OCI-LY7 (cell line): ENCODE measurements at regions not wholly inside any gene's neighbourhood (a gene's known extent, or its start where the extent isn't known, plus 50 kb on each side); places are given as distances from the start of the nearest gene placed in this dataset.

ENCODE experiments used
- BruUV-seq: library from RNA; stranded (reverse); fragments of 400-500 nt; replicated peaks from 2 replicates; lab custom pipeline; 2021; lab: Mats Ljungman, UMichigan
- CTCF ChIA-PET: fragments of 300-600 bp; sonication (Branson Sonifier 250); formaldehyde crosslinking; loops from one replicate; lab custom pipeline; 2022; ENCODE audit warnings: antibody characterized with exemption; ENCODE audit not compliant: unreplicated experiment; lab: Charles Lee
- POLR2A ChIA-PET: fragments of 300-600 bp; sonication (Branson Sonifier 250); formaldehyde crosslinking; loops from one replicate; lab custom pipeline; 2022; ENCODE audit warnings: antibody characterized with exemption; lab: Charles Lee
- DNase-seq: peaks from one replicate; pipeline ENCODE4 v3.0.0-alpha.2; 2015; ENCODE audit warnings: low spot score
- H2AFZ ChIP-seq: fragments of 200-600 bp; sonication (generic), shearing (Covaris generic); 2 replicates; pipeline ENCODE4 v1.6.1; 2014; ENCODE audit warnings: mild to moderate bottlenecking, antibody characterized with exemption, low read length, moderate library complexity
- H3K27ac ChIP-seq: fragments of 200-600 bp; sonication (generic); 2 replicates; pipeline ENCODE4 v1.5.1; 2014; ENCODE audit warnings: mixed run types, low read depth, mild to moderate bottlenecking, moderate library complexity, low read length, inconsistent platforms; ENCODE audit not compliant: poor library complexity, severe bottlenecking
- H3K36me3 ChIP-seq: fragments of 200-600 bp; sonication (generic); 2 replicates; pipeline ENCODE4 v1.6.1; 2014; ENCODE audit warnings: mild to moderate bottlenecking, antibody characterized with exemption, low read length, moderate library complexity, mixed read lengths; ENCODE audit not compliant: insufficient read depth
- H3K4me1 ChIP-seq: fragments of 200-600 bp; sonication (generic); 2 replicates; pipeline ENCODE4 v1.5.1; 2014; ENCODE audit warnings: mild to moderate bottlenecking, low read length; ENCODE audit not compliant: insufficient read depth, poor library complexity, severe bottlenecking
- H3K4me2 ChIP-seq: fragments of 200-600 bp; sonication (generic); 2 replicates; pipeline ENCODE4 v1.6.1; 2014; ENCODE audit warnings: mild to moderate bottlenecking, low read length
- H3K4me3 ChIP-seq: fragments of 200-600 bp; sonication (generic); 2 replicates; pipeline ENCODE4 v1.5.1; 2014; ENCODE audit warnings: mild to moderate bottlenecking, low read depth, low read length; ENCODE audit not compliant: poor library complexity, severe bottlenecking
- H3K79me2 ChIP-seq: fragments of 200-600 bp; sonication (generic); 2 replicates; pipeline ENCODE4 v1.6.1; 2016; ENCODE audit warnings: low read depth, mild to moderate bottlenecking, low read length, moderate library complexity, mixed read lengths; ENCODE audit not compliant: insufficient read depth
- H3K9me2 ChIP-seq: fragments of 200-600 bp; sonication (generic); 2 replicates; pipeline ENCODE4 v1.6.1; 2016; ENCODE audit warnings: mild to moderate bottlenecking, low read length, mixed read lengths; ENCODE audit not compliant: insufficient read depth
- H3K9me3 ChIP-seq: fragments of 200-600 bp; sonication (generic); 2 replicates; pipeline ENCODE4 v1.6.1; 2014; ENCODE audit warnings: mild to moderate bottlenecking, mixed run types, low read length, mixed read lengths
- H4K20me1 ChIP-seq: fragments of 200-600 bp; sonication (generic); 2 replicates; pipeline ENCODE4 v1.6.1; 2014; ENCODE audit warnings: mild to moderate bottlenecking, antibody characterized with exemption, low read length, moderate library complexity, mixed read lengths; ENCODE audit not compliant: insufficient read depth
- CTCF ChIP-seq: fragments of 200-600 bp; sonication (generic); conservative IDR thresholded peaks from 2 replicates; pipeline ENCODE4 v1.5.1; 2014; ENCODE audit warnings: mild to moderate bottlenecking, antibody characterized with exemption, low read length, moderate library complexity, mixed read lengths
- EZH2phosphoT487 ChIP-seq: fragments of 200-600 bp; sonication (generic); IDR thresholded peaks from 2 replicates; pipeline ENCODE4 v1.6.1; 2018; ENCODE audit warnings: low read depth, borderline replicate concordance, mild to moderate bottlenecking, mixed run types, antibody characterized with exemption, low read length, moderate library complexity, mixed read lengths
- intact Hi-C: fragments of 100-400 bp; cut with micrococcal nuclease; formaldehyde crosslinking; loops from one replicate; pipeline ENCODE4 v1.10.0; 2022; ENCODE audit not compliant: unreplicated experiment

- H3K4me2 ChIP-seq, result no peak overlapping the region
- no peaks in the 10 kb centered on the region for H4K20me1 ChIP-seq
- no peaks in the 10 kb centered on the region for H3K9me3 ChIP-seq
- no peak for TF ChIP-seq CTCF
- TF ChIP-seq EZH2phosphoT487, result no peak
- DNase-seq, result no peak
- H3K79me2 ChIP-seq, result no peaks in the 10 kb centered on the region
- intact Hi-C loops, result no loop called here
- no peak overlapping the region for H3K27ac ChIP-seq
- H2AFZ ChIP-seq, result no peak overlapping the region
- no peaks in the 10 kb centered on the region for H3K4me1 ChIP-seq
- no TSS peak for BruUV-seq
- no peaks in the 10 kb centered on the region for H3K9me2 ChIP-seq
- H3K36me3 ChIP-seq, result no peaks in the 10 kb centered on the region
- ChIA-PET POLR2A (no interaction called here), CTCF (no interaction called here)
- H3K4me3 ChIP-seq, result no peak overlapping the region
Observed at GRCh38 chr16:35909351-35909954, 2450.0 kb downstream of the TP53TG3F start.

- Histone ChIP-seq H3K27ac (no peak overlapping the region), H3K9me2 (no peaks in the 10 kb centered on the region), H4K20me1 (no peaks in the 10 kb centered on the region), H3K79me2 (no peaks in the 10 kb centered on the region), H3K4me2 (no peak overlapping the region), H3K4me3 (no peak overlapping the region), H2AFZ (no peak overlapping the region), H3K9me3 (no peaks in the 10 kb centered on the region), H3K4me1 (no peaks in the 10 kb centered on the region), H3K36me3 (no peaks in the 10 kb centered on the region)
- POLR2A ChIA-PET, result no interaction called here
- BruUV-seq, result no TSS peak
- no peak for TF ChIP-seq CTCF
- TF ChIP-seq EZH2phosphoT487, result no peak
- intact Hi-C loops, result no loop called here
- no peak for DNase-seq
- CTCF ChIA-PET, result no interaction called here
Observed at GRCh38 chr16:35910409-35910808, 2451.0 kb downstream of the TP53TG3F start.

GRCh38 chr16:35911899-35912298, 2452.5 kb downstream of the TP53TG3F start:
- no peak overlapping the region for H3K4me2 ChIP-seq
- no TSS peak for BruUV-seq
- no peaks in the 10 kb centered on the region for H3K36me3 ChIP-seq
- ChIA-PET POLR2A (no interaction called here), CTCF (no interaction called here)
- H3K4me3 ChIP-seq, result no peak overlapping the region
- intact Hi-C loops, result no loop called here
- H2AFZ ChIP-seq, result no peak overlapping the region
- H3K4me1 ChIP-seq, result no peaks in the 10 kb centered on the region
- H3K9me2 ChIP-seq, result no peaks in the 10 kb centered on the region
- H3K79me2 ChIP-seq, result no peaks in the 10 kb centered on the region
- no peak for TF ChIP-seq EZH2phosphoT487
- no peak for TF ChIP-seq CTCF
- no peak for DNase-seq
- H3K9me3 ChIP-seq, result peaks cover 9% of the 10 kb centered on the region; the same call in 1 of the 2 replicates
- H4K20me1 ChIP-seq, result no peaks in the 10 kb centered on the region
- H3K27ac ChIP-seq, result no peak overlapping the region
